Osteoblast (primary cell): ENCODE measurements at regions not wholly inside any gene's neighbourhood (a gene's known extent, or its start where the extent isn't known, plus 50 kb on each side); places are given as distances from the start of the nearest gene placed in this dataset.
A peak's percentile ranks its signal among the peaks of the same experiment; 100 is the strongest.

Experiments used
- DNase-seq: peaks from one replicate; pipeline ENCODE4 v3.0.0; 2011; ENCODE audit warnings: low spot score, mixed read lengths; ENCODE audit not compliant: insufficient read length; ENCODE audit errors: missing footprints
- H2AFZ ChIP-seq: 2 replicates; pipeline ENCODE4 v1.6.0; 2011; ENCODE audit warnings: mild to moderate bottlenecking, low read length
- H3K27ac ChIP-seq: 2 replicates; pipeline ENCODE4 v1.5.1; 2011; ENCODE audit warnings: mild to moderate bottlenecking, low read depth, low read length, moderate library complexity
- H3K27me3 ChIP-seq: 2 replicates; pipeline ENCODE4 v1.6.0; 2012; ENCODE audit warnings: mild to moderate bottlenecking, control low read depth, inconsistent platforms, low read length, moderate library complexity; ENCODE audit not compliant: insufficient read depth
- H3K36me3 ChIP-seq: 2 replicates; pipeline ENCODE4 v1.5.1; 2011; ENCODE audit warnings: mild to moderate bottlenecking, low read length, control low read depth, moderate library complexity; ENCODE audit not compliant: insufficient read depth
- H3K4me1 ChIP-seq: 2 replicates; pipeline ENCODE4 v1.5.1; 2011; ENCODE audit warnings: mild to moderate bottlenecking, low read length, control low read depth, moderate library complexity; ENCODE audit not compliant: insufficient read depth
- H3K4me2 ChIP-seq: 2 replicates; pipeline ENCODE4 v1.6.0; 2011; ENCODE audit warnings: mild to moderate bottlenecking, low read length; ENCODE audit not compliant: insufficient read depth
- H3K4me3 ChIP-seq: fragments of 200-600 bp; sonication (generic); 3 replicates; pipeline ENCODE4 v1.5.1; 2012; ENCODE audit warnings: mild to moderate bottlenecking, low read length, inconsistent platforms; ENCODE audit not compliant: insufficient read depth
- H3K79me2 ChIP-seq: 2 replicates; pipeline ENCODE4 v1.6.0; 2012; ENCODE audit warnings: mild to moderate bottlenecking, low read length, control low read depth, inconsistent platforms; ENCODE audit not compliant: insufficient read depth
- H3K9me3 ChIP-seq: 2 replicates; pipeline ENCODE4 v1.5.1; 2011; ENCODE audit warnings: low read depth, low read length, control low read depth
- H4K20me1 ChIP-seq: 2 replicates; pipeline ENCODE4 v1.6.0; 2012; ENCODE audit warnings: mild to moderate bottlenecking, low read length, control low read depth; ENCODE audit not compliant: insufficient read depth
- CTCF ChIP-seq: IDR thresholded peaks from 2 replicates; pipeline ENCODE4 v1.5.1; 2011; ENCODE audit warnings: mild to moderate bottlenecking, low read depth, low read length, moderate library complexity; ENCODE audit errors: extremely low read depth

- H3K79me2 ChIP-seq, result no peaks in the 10 kb centered on the region
- no peaks in the 10 kb centered on the region for H3K27me3 ChIP-seq
- no peaks in the 10 kb centered on the region for H4K20me1 ChIP-seq
- no peak overlapping the region for H3K4me3 ChIP-seq
- no peak for DNase-seq
- H2AFZ ChIP-seq, result no peak overlapping the region
- H3K4me1 ChIP-seq, result peaks cover 6% of the 10 kb centered on the region
- no peaks in the 10 kb centered on the region for H3K9me3 ChIP-seq
- no peak overlapping the region for H3K27ac ChIP-seq
- TF ChIP-seq CTCF, result no peak
- no peak overlapping the region for H3K4me2 ChIP-seq
- no peaks in the 10 kb centered on the region for H3K36me3 ChIP-seq
Observed at GRCh38 chr12:58731096-58731495, 189.2 kb downstream of the LRIG3 start.

GRCh38 chr12:58732894-58733293, 187.4 kb downstream of the LRIG3 start:
- no peak for DNase-seq
- Histone ChIP-seq H4K20me1 (no peaks in the 10 kb centered on the region), H3K27ac (no peak overlapping the region), H3K36me3 (no peaks in the 10 kb centered on the region), H2AFZ (no peak overlapping the region), H3K4me3 (no peak overlapping the region), H3K27me3 (no peaks in the 10 kb centered on the region), H3K79me2 (no peaks in the 10 kb centered on the region), H3K4me1 (no peaks in the 10 kb centered on the region), H3K9me3 (no peaks in the 10 kb centered on the region), H3K4me2 (no peak overlapping the region)
- no peak for TF ChIP-seq CTCF

GRCh38 chr12:58741226-58741625, 179.1 kb downstream of the LRIG3 start:
- no peaks in the 10 kb centered on the region for H3K79me2 ChIP-seq
- no peaks in the 10 kb centered on the region for H3K27me3 ChIP-seq
- peak; percentile 34 for TF ChIP-seq CTCF
- DNase-seq, result no peak
- H3K36me3 ChIP-seq, result no peaks in the 10 kb centered on the region
- no peaks in the 10 kb centered on the region for H3K9me3 ChIP-seq
- no peak overlapping the region for H3K4me2 ChIP-seq
- H3K4me3 ChIP-seq, result no peak overlapping the region
- H3K4me1 ChIP-seq, result no peaks in the 10 kb centered on the region
- no peak overlapping the region for H3K27ac ChIP-seq
- H4K20me1 ChIP-seq, result no peaks in the 10 kb centered on the region
- no peak overlapping the region for H2AFZ ChIP-seq

- Histone ChIP-seq H3K4me1 (peaks cover 7% of the 10 kb centered on the region), H3K9me3 (no peaks in the 10 kb centered on the region), H3K27ac (no peak overlapping the region), H3K79me2 (no peaks in the 10 kb centered on the region), H2AFZ (peak overlapping the region; percentile 30), H4K20me1 (no peaks in the 10 kb centered on the region), H3K4me2 (no peak overlapping the region), H3K27me3 (no peaks in the 10 kb centered on the region), H3K36me3 (no peaks in the 10 kb centered on the region), H3K4me3 (no peak overlapping the region)
- no peak for DNase-seq
- TF ChIP-seq CTCF, result no peak
Observed at GRCh38 chr12:58745348-58746125, 174.8 kb downstream of the LRIG3 start.
